HEK293 (cell line): ENCODE measurements at regions not wholly inside any gene's neighbourhood (a gene's known extent, or its start where the extent isn't known, plus 50 kb on each side); places are given as distances from the start of the nearest gene placed in this dataset.
A peak's percentile ranks its signal among the peaks of the same experiment; 100 is the strongest.

Experiments
- CTCF ChIA-PET: fragments of 350-600 bp; formaldehyde crosslinking; extraction: SDS; loops from one replicate; lab custom pipeline; 2021; ENCODE audit warnings: antibody characterized with exemption; lab: Yijun Ruan, JAX
- POLR2A ChIA-PET: fragments of 300-600 bp; formaldehyde crosslinking; extraction: SDS; loops from one replicate; lab custom pipeline; 2020; ENCODE audit warnings: antibody characterized with exemption, inconsistent platforms; lab: Yijun Ruan, JAX
- H3K27ac ChIP-seq: fragments of 200-500 bp; sonication (Bioruptor generic); 2 replicates; pipeline ENCODE4 v1.5.1; 2014; ENCODE audit warnings: low read depth, low read length, control low read depth, inconsistent platforms; ENCODE audit errors: extremely low read depth
- H3K36me3 ChIP-seq, 2 experiments: fragments of 200-500 bp in 1 of 2; sonication (Bioruptor generic) in 1 of 2; 1 replicate in 1 of 2; 2 replicates in 1 of 2; pipeline ENCODE4 v1.5.1; 2014 to 2017; ENCODE audit warnings: inconsistent platforms in 2 of 2, low read length in 2 of 2; ENCODE audit not compliant: control insufficient read depth in 2 of 2, insufficient read depth in 1 of 2
- H3K4me1 ChIP-seq: fragments of 200-500 bp; sonication (Bioruptor generic); 2 replicates; pipeline ENCODE4 v1.5.1; 2014; ENCODE audit warnings: mild to moderate bottlenecking, low read length, inconsistent platforms; ENCODE audit not compliant: control insufficient read depth, insufficient read depth
- H3K4me3 ChIP-seq: 2 replicates; pipeline ENCODE4 v1.5.1; 2011; ENCODE audit warnings: low read depth, mild to moderate bottlenecking, control low read depth, low read length, moderate library complexity
- H3K9me3 ChIP-seq: fragments of 200-500 bp; sonication (Bioruptor generic); 2 replicates; pipeline ENCODE4 v1.5.1; 2014; ENCODE audit warnings: low read depth, low read length, inconsistent platforms; ENCODE audit not compliant: control insufficient read depth, insufficient read depth
- CTCF ChIP-seq: fragments of 450-650 bp; formaldehyde crosslinking; IDR thresholded peaks from 2 replicates; pipeline ENCODE4 v1.5.1; 2016; ENCODE audit warnings: missing biosample characterization, missing genetic modification characterization
- FEZF1 ChIP-seq: fragments of 450-650 bp; formaldehyde crosslinking; IDR thresholded peaks from 2 replicates; pipeline ENCODE4 v1.5.1; 2016; ENCODE audit warnings: missing biosample characterization, missing genetic modification characterization
- KLF9 ChIP-seq: fragments of 450-650 bp; formaldehyde crosslinking; IDR thresholded peaks from 2 replicates; pipeline ENCODE4 v1.5.1; 2016; ENCODE audit warnings: missing biosample characterization, missing genetic modification characterization, low read depth
- OSR2 ChIP-seq: fragments of 450-650 bp; formaldehyde crosslinking; IDR thresholded peaks from 2 replicates; pipeline ENCODE4 v1.5.1; 2016; ENCODE audit warnings: missing biosample characterization, missing genetic modification characterization
- SCRT2 ChIP-seq: fragments of 450-650 bp; formaldehyde crosslinking; IDR thresholded peaks from 2 replicates; pipeline ENCODE4 v1.5.1; 2016; ENCODE audit warnings: missing biosample characterization, missing genetic modification characterization
- ZBTB11 ChIP-seq: fragments of 450-650 bp; formaldehyde crosslinking; conservative IDR thresholded peaks from 2 replicates; pipeline ENCODE4 v1.5.1; 2016; ENCODE audit warnings: low read depth, missing biosample characterization, missing genetic modification characterization
- ZBTB44 ChIP-seq: fragments of 450-650 bp; IDR thresholded peaks from 2 replicates; pipeline ENCODE4 v1.5.1; 2018; ENCODE audit warnings: missing biosample characterization, mild to moderate bottlenecking, missing genetic modification characterization
- ZFHX2 ChIP-seq: fragments of 450-650 bp; formaldehyde crosslinking; conservative IDR thresholded peaks from 2 replicates; pipeline ENCODE4 v1.5.1; 2016; ENCODE audit warnings: missing biosample characterization, missing genetic modification characterization
- ZNF112 ChIP-seq: fragments of 450-650 bp; formaldehyde crosslinking; IDR thresholded peaks from 2 replicates; pipeline ENCODE4 v1.5.0; 2017; ENCODE audit warnings: missing biosample characterization, missing genetic modification characterization
- ZNF132 ChIP-seq: fragments of 450-650 bp; formaldehyde crosslinking; IDR thresholded peaks from 2 replicates; pipeline ENCODE4 v1.5.1; 2017; ENCODE audit warnings: missing biosample characterization, missing genetic modification characterization, borderline replicate concordance
- ZNF148 ChIP-seq: fragments of 450-650 bp; formaldehyde crosslinking; IDR thresholded peaks from 2 replicates; pipeline ENCODE4 v1.5.0; 2017; ENCODE audit warnings: missing biosample characterization, missing genetic modification characterization, borderline replicate concordance
- ZNF155 ChIP-seq: fragments of 450-650 bp; formaldehyde crosslinking; IDR thresholded peaks from 2 replicates; pipeline ENCODE4 v1.5.1; 2016; ENCODE audit warnings: missing biosample characterization, missing genetic modification characterization
- ZNF18 ChIP-seq: fragments of 450-650 bp; formaldehyde crosslinking; IDR thresholded peaks from 2 replicates; pipeline ENCODE4 v1.5.1; 2016; ENCODE audit warnings: missing biosample characterization, missing genetic modification characterization
- ZNF292 ChIP-seq: fragments of 450-650 bp; formaldehyde crosslinking; IDR thresholded peaks from 2 replicates; pipeline ENCODE4 v1.5.1; 2016; ENCODE audit warnings: low read depth, missing biosample characterization, missing genetic modification characterization, borderline replicate concordance
- ZNF350 ChIP-seq: fragments of 450-650 bp; formaldehyde crosslinking; IDR thresholded peaks from 2 replicates; pipeline ENCODE4 v1.5.0; 2017; ENCODE audit warnings: missing biosample characterization, mild to moderate bottlenecking, missing genetic modification characterization
- ZNF404 ChIP-seq: fragments of 450-650 bp; formaldehyde crosslinking; IDR thresholded peaks from 2 replicates; pipeline ENCODE4 v1.5.1; 2017; ENCODE audit warnings: missing biosample characterization, missing genetic modification characterization
- ZNF654 ChIP-seq: fragments of 450-650 bp; formaldehyde crosslinking; IDR thresholded peaks from 2 replicates; pipeline ENCODE4 v1.5.1; 2016; ENCODE audit warnings: low read depth, missing biosample characterization, missing genetic modification characterization
- ZNF658 ChIP-seq: fragments of 450-650 bp; formaldehyde crosslinking; IDR thresholded peaks from 2 replicates; pipeline ENCODE4; 2016; ENCODE audit warnings: missing biosample characterization, missing genetic modification characterization
- ZNF677 ChIP-seq: fragments of 450-650 bp; IDR thresholded peaks from 2 replicates; pipeline ENCODE4 v1.5.0; 2018; ENCODE audit warnings: missing biosample characterization, mild to moderate bottlenecking, missing genetic modification characterization, moderate library complexity
- ZNF747 ChIP-seq: fragments of 450-650 bp; formaldehyde crosslinking; IDR thresholded peaks from 2 replicates; pipeline ENCODE4 v1.5.1; 2016; ENCODE audit warnings: missing biosample characterization, missing genetic modification characterization

GRCh38 chr5:91228188-91228587, 154.9 kb downstream of the ARRDC3 start (continued):
- TF ChIP-seq ZNF350 (tag by site-specific recombination): no peak

GRCh38 chr5:91225848-91226686, 157.1 kb downstream of the ARRDC3 start:
- Histone ChIP-seq H3K4me1 (no peaks in the 10 kb centered on the region), H3K27ac (no peak overlapping the region), H3K9me3 (no peaks in the 10 kb centered on the region), H3K36me3 (no peaks in the 10 kb centered on the region), H3K4me3 (no peak overlapping the region)
- TF ChIP-seq ZNF654 (peak; percentile 41), CTCF (tag by site-specific recombination) (0 out of 2 replicates have a peak, but pooled peaks have one; percentile 41), ZBTB11 (tag by site-specific recombination) (no peak), ZNF18 (tag by site-specific recombination) (peak; percentile 69), ZNF132 (tag by site-specific recombination) (no peak)
- CTCF ChIA-PET: interaction anchor here (0.6 to 3.5 kb wide), 12 partner anchors 10 to 302 kb away, joined by 3 to 54 read pairs (median 4); partner anchors contain the start of gene ARRDC3
- POLR2A ChIA-PET: interaction anchor here (0.6 kb wide), 1 partner anchor 24 kb away, joined by 4 read pairs; no protein-coding TSS in a partner anchor

- no peak overlapping the region for H3K27ac ChIP-seq
- POLR2A ChIA-PET: interaction anchor here (1.0 kb wide), 1 partner anchor 158 kb away, joined by 4 read pairs; the partner anchor contains the start of gene ARRDC3
- H3K36me3 ChIP-seq: no peaks in the 10 kb centered on the region
- no peaks in the 10 kb centered on the region; the same call in 1 of the 2 replicates for H3K4me1 ChIP-seq
- no peak overlapping the region for H3K4me3 ChIP-seq
- H3K9me3 ChIP-seq: no peaks in the 10 kb centered on the region
- CTCF ChIA-PET: interaction anchor here (0.6 to 2.7 kb wide), 2 partner anchors 160 to 196 kb away, joined by 4 to 23 read pairs; no protein-coding TSS in a partner anchor
- TF ChIP-seq ZNF292 (no peak), KLF9 (no peak), ZNF747 (tag by site-specific recombination) (no peak), OSR2 (tag by site-specific recombination) (no peak), ZNF155 (tag by site-specific recombination) (no peak), ZNF658 (tag by site-specific recombination) (no peak), ZNF677 (tag by site-specific recombination) (no peak), FEZF1 (tag by site-specific recombination) (no peak), SCRT2 (tag by site-specific recombination) (0 out of 2 replicates have a peak, but pooled peaks have one; percentile 23), ZNF148 (tag by site-specific recombination) (no peak), ZFHX2 (no peak), ZNF112 (0 out of 2 replicates have a peak, but pooled peaks have one; percentile 9), ZNF404 (tag by site-specific recombination) (no peak), ZBTB44 (0 out of 2 replicates have a peak, but pooled peaks have one; percentile 42)
Observed at GRCh38 chr5:91224969-91225368, 158.1 kb downstream of the ARRDC3 start.
